PC-3 (cell line): ENCODE measurements at regions not wholly inside any gene's neighbourhood (a gene's known extent, or its start where the extent isn't known, plus 50 kb on each side); places are given as distances from the start of the nearest gene placed in this dataset.
A peak's percentile ranks its signal among the peaks of the same experiment; 100 is the strongest.

ENCODE experiments used
- ATAC-seq: fragments of 200-7000 bp; cut with Tn5 transposase; 2 replicates; pipeline ENCODE4 v1.9.1; 2020; ENCODE audit warnings: mild to moderate bottlenecking, moderate library complexity
- BruUV-seq: library from RNA; stranded (reverse); fragments of 400-500 nt; replicated peaks from 2 replicates; lab custom pipeline; 2021; lab: Mats Ljungman, UMichigan
- CTCF ChIA-PET: fragments of 300-600 bp; sonication (Branson Sonifier 250); formaldehyde crosslinking; loops from one replicate; lab custom pipeline; 2022; ENCODE audit warnings: antibody characterized with exemption; lab: Charles Lee
- POLR2A ChIA-PET: fragments of 300-600 bp; sonication (Branson Sonifier 250); formaldehyde crosslinking; loops from one replicate; lab custom pipeline; 2022; ENCODE audit warnings: antibody characterized with exemption; ENCODE audit not compliant: unreplicated experiment; lab: Charles Lee
- DNase-seq: peaks from one replicate; pipeline ENCODE4 v3.0.0-alpha.2; 2015
- H2AFZ ChIP-seq: fragments of 300-600 bp; sonication (generic); 2 replicates; pipeline ENCODE4 v1.6.0; 2016; ENCODE audit warnings: antibody characterized with exemption, low read length
- H3F3A ChIP-seq: fragments of 300-600 bp; sonication (generic); one replicate; pipeline ENCODE4 v1.6.0; 2017; ENCODE audit warnings: antibody characterized with exemption, low read length, control low read depth, mild to moderate bottlenecking; ENCODE audit not compliant: unreplicated experiment
- H3K27ac ChIP-seq: fragments of 300-600 bp; sonication (generic); 2 replicates; pipeline ENCODE4 v1.5.1; 2016; ENCODE audit warnings: mild to moderate bottlenecking, low read length
- H3K27me3 ChIP-seq: fragments of 300-600 bp; sonication (generic); 2 replicates; pipeline ENCODE4 v1.6.1; 2016; ENCODE audit warnings: low read length, mixed read lengths
- H3K36me3 ChIP-seq: fragments of 300-600 bp; sonication (generic); 2 replicates; pipeline ENCODE4 v1.6.1; 2016; ENCODE audit warnings: low read depth, mixed run types, low read length, mixed read lengths
- H3K4me1 ChIP-seq: fragments of 300-600 bp; sonication (generic); 2 replicates; pipeline ENCODE4 v1.5.1; 2016; ENCODE audit warnings: low read length; ENCODE audit not compliant: insufficient read depth
- H3K4me2 ChIP-seq: fragments of 300-600 bp; sonication (generic); 2 replicates; pipeline ENCODE4 v1.6.0; 2016; ENCODE audit warnings: low read length
- H3K4me3 ChIP-seq: fragments of 300-600 bp; sonication (generic); 2 replicates; pipeline ENCODE4 v1.5.1; 2016; ENCODE audit warnings: mild to moderate bottlenecking, low read length, mixed read lengths
- H3K79me2 ChIP-seq: fragments of 300-600 bp; sonication (generic); 2 replicates; pipeline ENCODE4 v1.6.1; 2017; ENCODE audit warnings: low read length, mixed read lengths
- H3K9ac ChIP-seq: fragments of 300-600 bp; sonication (generic); 2 replicates; pipeline ENCODE4 v1.6.0; 2016; ENCODE audit warnings: mild to moderate bottlenecking, low read length
- H3K9me2 ChIP-seq: fragments of 300-600 bp; sonication (generic); replicated peaks from 2 replicates; pipeline ENCODE4 v1.6.1; 2016; ENCODE audit warnings: mixed run types, low read length, mixed read lengths
- H3K9me3 ChIP-seq: fragments of 300-600 bp; sonication (generic); 2 replicates; pipeline ENCODE4 v1.6.1; 2016; ENCODE audit warnings: low read length, mixed read lengths
- H4K20me1 ChIP-seq: fragments of 300-600 bp; sonication (generic); 2 replicates; pipeline ENCODE4 v1.6.1; 2016; ENCODE audit warnings: low read length, mixed read lengths
- CTCF ChIP-seq: fragments of 300-600 bp; sonication (generic); conservative IDR thresholded peaks from 2 replicates; pipeline ENCODE4 v1.5.1; 2017; ENCODE audit warnings: antibody characterized with exemption, low read depth, mild to moderate bottlenecking, low read length
- EZH2 ChIP-seq: fragments of 300-600 bp; sonication (generic); IDR thresholded peaks from one replicate; pipeline ENCODE4 v1.6.1; 2017; ENCODE audit warnings: antibody characterized with exemption, mild to moderate bottlenecking, low read length; ENCODE audit not compliant: unreplicated experiment
- EZH2phosphoT487 ChIP-seq: fragments of 300-600 bp; sonication (generic); IDR thresholded peaks from 2 replicates; pipeline ENCODE4 v1.6.1; 2018; ENCODE audit warnings: mild to moderate bottlenecking, antibody characterized with exemption, low read length, borderline replicate concordance
- intact Hi-C: fragments of 100-400 bp; cut with micrococcal nuclease; formaldehyde crosslinking; loops from 2 replicates; pipeline ENCODE4 v1.9.0; 2023

DNA sequence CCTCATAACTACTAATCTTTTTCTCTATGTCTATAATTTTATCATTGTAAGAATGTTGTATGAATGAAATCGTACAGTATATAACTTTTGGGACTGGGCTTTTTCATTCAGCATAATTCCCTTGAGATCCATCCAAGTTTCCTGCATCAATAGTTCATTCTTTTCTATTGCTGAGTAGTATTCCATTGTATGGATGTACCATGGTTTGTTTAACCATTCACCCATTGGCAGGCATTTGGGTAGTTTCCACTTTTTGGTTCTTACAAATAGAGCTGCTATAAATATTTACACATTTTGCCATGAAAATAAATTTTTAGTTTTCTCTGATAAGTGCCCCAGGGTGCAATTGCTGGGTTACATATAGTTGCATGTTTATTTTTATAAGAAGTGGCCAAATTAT is 659.8 kb downstream of the RAPGEF2 start:
- POLR2A ChIA-PET, result no interaction called here

DNA sequence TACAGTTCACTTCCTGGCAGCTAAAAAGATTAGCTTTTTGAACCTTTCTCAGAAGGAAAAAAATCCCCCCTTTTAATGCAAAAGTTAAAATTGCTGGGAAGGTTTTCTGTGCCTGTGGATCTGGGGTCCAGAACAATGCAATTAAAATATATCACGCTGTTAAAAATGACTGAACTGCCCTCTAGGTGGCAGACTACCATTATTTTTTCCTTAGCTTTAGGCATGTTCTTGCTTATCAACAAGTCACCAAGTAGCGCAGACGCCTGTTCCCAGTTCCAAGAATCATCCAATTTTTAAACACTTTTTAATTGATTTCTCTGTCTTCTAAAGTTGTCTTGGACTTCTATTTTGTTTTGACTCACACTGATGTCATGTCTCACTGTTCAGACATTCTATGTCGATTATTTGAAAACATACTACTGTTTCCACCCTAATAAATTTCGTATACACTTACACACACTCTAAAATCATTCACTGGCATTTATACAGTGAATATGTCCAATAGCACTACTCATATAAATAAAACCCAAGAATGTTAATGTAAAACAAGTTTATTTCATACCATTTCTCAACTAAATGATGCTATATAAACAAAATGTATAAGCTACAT is 661.6 kb downstream of the RAPGEF2 start:
- no TSS peak for BruUV-seq
- peak; percentile 83 for ATAC-seq

More for the DNA sequence above, 659.8 kb downstream of the RAPGEF2 start:
- TF ChIP-seq EZH2 (no peak), CTCF (no peak), EZH2phosphoT487 (no peak)
- H3K79me2 ChIP-seq, result no peaks in the 10 kb centered on the region
- H3K9me2 ChIP-seq, result no peaks in the 10 kb centered on the region
- no peaks in the 10 kb centered on the region for H4K20me1 ChIP-seq
- no peaks in the 10 kb centered on the region for H3K4me1 ChIP-seq
- H3K9me3 ChIP-seq, result no peaks in the 10 kb centered on the region
- no peak overlapping the region for H3K4me3 ChIP-seq
- no peaks in the 10 kb centered on the region for H3K27me3 ChIP-seq
- BruUV-seq, result no TSS peak
- H3K4me2 ChIP-seq, result no peak overlapping the region
- DNase-seq, result no peak
- CTCF ChIA-PET, result no interaction called here
- no peak for ATAC-seq
- no peak overlapping the region for H2AFZ ChIP-seq
- intact Hi-C loops, result loop anchor here (10.0 kb wide), 1 partner anchor 122 kb away; no protein-coding TSS in a partner anchor
- H3K9ac ChIP-seq, result no peak overlapping the region
- no peaks in the 10 kb centered on the region for H3K36me3 ChIP-seq
- H3K27ac ChIP-seq, result no peak overlapping the region
- H3F3A ChIP-seq, result no peaks in the 10 kb centered on the region

More for the DNA sequence above, 661.6 kb downstream of the RAPGEF2 start:
- Histone ChIP-seq H3K4me3 (no peak overlapping the region), H3K9ac (no peak overlapping the region), H2AFZ (no peak overlapping the region; the same call in 1 of the 2 replicates), H3K27ac (no peak overlapping the region), H4K20me1 (no peaks in the 10 kb centered on the region), H3K4me1 (no peaks in the 10 kb centered on the region), H3K9me3 (no peaks in the 10 kb centered on the region), H3K4me2 (peak overlapping the region; percentile 35; the same call in 1 of the 2 replicates), H3F3A (no peaks in the 10 kb centered on the region), H3K79me2 (no peaks in the 10 kb centered on the region), H3K27me3 (no peaks in the 10 kb centered on the region), H3K9me2 (no peaks in the 10 kb centered on the region), H3K36me3 (no peaks in the 10 kb centered on the region)
- DNase-seq, result peak; percentile 64
- POLR2A ChIA-PET, result no interaction called here
- TF ChIP-seq EZH2 (no peak), CTCF (peak; percentile 68), EZH2phosphoT487 (no peak)
- intact Hi-C loops, result loop anchor here (10.0 kb wide), 1 partner anchor 120 kb away; no protein-coding TSS in a partner anchor
- CTCF ChIA-PET, result interaction anchor here (0.6 kb wide), 1 partner anchor 108 kb away, joined by 8 read pairs; no protein-coding TSS in a partner anchor
